Body of pancreas (tissue), 4 donors: ENCODE measurements at regions not wholly inside any gene's neighbourhood (a gene's known extent, or its start where the extent isn't known, plus 50 kb on each side); places are given as distances from the start of the nearest gene placed in this dataset.

Experiments used
- ATAC-seq: fragments of 150-250 bp; one replicate; pipeline ENCODE4 v1.9.1; 2016
- DNase-seq, 4 donors: peaks; one replicate each; pipeline ENCODE4 v3.0.0-alpha.2; 2019
- H3K27ac ChIP-seq, 4 donors: fragments of 200-600 bp; sonication (generic); 1 replicate in 3 of 4; 2 replicates in 1 of 4; pipeline versions ENCODE4 v1.5.1 to v1.6.1; 2016 to 2019; ENCODE audit warnings: mild to moderate bottlenecking in 1 of 4, mixed read lengths in 1 of 4, moderate library complexity in 1 of 4
- H3K27me3 ChIP-seq, 2 donors: fragments of 200-600 bp; sonication (generic); one replicate each; pipeline ENCODE4 v1.6.0; 2016; ENCODE audit warnings: mild to moderate bottlenecking in 1 of 2
- H3K36me3 ChIP-seq, 2 donors: fragments of 200-600 bp; sonication (generic); replicated peaks in 1 of 2; 2 replicates each; pipeline ENCODE4 v1.5.1; 2016; ENCODE audit warnings: low read depth in 2 of 2; ENCODE audit not compliant: insufficient read depth in 1 of 2
- H3K4me1 ChIP-seq: fragments of 200-600 bp; sonication (generic); one replicate; pipeline ENCODE4 v1.6.0; 2016
- H3K4me3 ChIP-seq, 2 donors: fragments of 200-600 bp; sonication (generic); 1 replicate in 1 of 2; 2 replicates in 1 of 2; pipeline ENCODE4 v1.5.1; 2016 to 2019
- H3K9me3 ChIP-seq, 3 donors: fragments of 200-600 bp; sonication (generic); 1 replicate in 2 of 3; 2 replicates in 1 of 3; pipeline ENCODE4 v1.5.1; 2016
- CTCF ChIP-seq, 7 experiments: fragments of 450-650 bp in 4 of 7; fragments of 200-600 bp in 3 of 7; sonication (generic) in 3 of 7; IDR thresholded peaks; one replicate each; pipeline ENCODE4 v1.5.1; 2016 to 2019; ENCODE audit warnings: antibody characterized with exemption in 7 of 7
- POLR2A ChIP-seq, 3 donors: fragments of 450-650 bp; IDR thresholded peaks; one replicate each; pipeline ENCODE4 v1.6.1; 2016; ENCODE audit warnings: antibody characterized with exemption in 3 of 3, mild to moderate bottlenecking in 2 of 3
- WGBS, 2 donors: methylation state at CpG; one replicate each; pipeline ENCODE4 v1.1.5; 2017; 5-methylcytosine and 5-hydroxymethylcytosine counted together
- intact Hi-C: fragments of 100-400 bp; cut with DNase I; formaldehyde crosslinking; loops from one replicate; pipeline ENCODE4 v1.15.1; 2023

GRCh38 chr6:132198040-132198439, 203.2 kb downstream of the MOXD1 start:
- intact Hi-C loops, result no loop called here
- H3K4me1 ChIP-seq, result no peaks in the 10 kb centered on the region
- TF ChIP-seq POLR2A (IDR thresholded peaks at IDR 0.05) (no peak), CTCF (IDR thresholded peaks at IDR 0.05) (no peak)
- H3K27me3 ChIP-seq, result no peaks in the 10 kb centered on the region
- no peak overlapping the region for H3K27ac ChIP-seq
- H3K9me3 ChIP-seq, result no peaks in the 10 kb centered on the region
- no peak for DNase-seq
- no peak overlapping the region for H3K4me3 ChIP-seq
- ATAC-seq, result no peak
- no peaks in the 10 kb centered on the region for H3K36me3 ChIP-seq
- 59 to 76% methylated on average over 3 of the region's 3 CpGs for WGBS, 2 donors

DNA sequence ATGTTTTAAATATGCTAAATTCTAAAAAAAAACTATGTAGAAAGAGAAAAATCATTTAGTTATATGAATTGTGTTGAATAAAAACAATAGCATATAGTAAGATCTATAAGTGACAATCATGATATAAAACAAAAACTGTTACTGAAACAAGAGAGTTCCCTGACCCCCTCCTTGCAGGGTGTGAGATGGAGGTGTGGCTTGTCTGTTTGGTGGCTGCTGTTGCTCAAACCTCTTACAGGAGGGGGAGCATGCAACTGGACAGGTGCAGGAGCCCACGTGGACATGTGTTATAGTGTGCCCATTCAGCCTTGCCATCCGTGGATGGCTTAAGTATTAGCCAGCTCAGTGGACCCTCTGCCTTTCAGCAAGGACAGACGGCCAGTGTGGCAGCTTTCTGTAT, 206.7 kb downstream of the MOXD1 start:
- Histone ChIP-seq H3K36me3 (no peaks in the 10 kb centered on the region), H3K9me3 (no peaks in the 10 kb centered on the region), H3K27me3 (no peaks in the 10 kb centered on the region), H3K4me1 (no peaks in the 10 kb centered on the region), H3K27ac (no peak overlapping the region), H3K4me3 (no peak overlapping the region)
- ATAC-seq, result no peak
- 49 to 67% methylated on average over 3 of the region's 3 CpGs for WGBS, 2 donors
- TF ChIP-seq CTCF (IDR thresholded peaks at IDR 0.05) (no peak), POLR2A (IDR thresholded peaks at IDR 0.05) (no peak)
- intact Hi-C loops, result no loop called here
- no peak for DNase-seq

DNA sequence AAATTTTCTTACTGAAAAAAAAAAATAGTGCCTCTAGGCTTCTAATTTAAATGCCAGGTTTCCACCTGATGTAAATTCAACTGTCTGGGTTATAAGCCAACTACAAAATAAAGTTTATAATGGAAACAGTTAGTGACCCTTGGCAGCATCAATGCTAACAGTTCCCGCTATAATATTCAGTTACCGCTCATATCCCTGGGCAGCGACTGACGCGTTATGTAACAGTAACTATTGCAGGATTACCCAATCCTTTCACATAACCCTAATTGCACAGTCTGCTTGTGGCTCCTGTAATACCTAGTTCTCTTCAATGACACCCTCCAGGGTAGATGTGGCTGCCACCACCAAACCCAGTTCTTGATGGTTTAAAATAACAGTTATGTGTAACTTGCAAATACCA, 208.6 kb downstream of the MOXD1 start:
- Histone ChIP-seq H3K36me3 (no peaks in the 10 kb centered on the region), H3K4me3 (no peak overlapping the region), H3K9me3 (no peaks in the 10 kb centered on the region), H3K27ac (no peak overlapping the region), H3K27me3 (no peaks in the 10 kb centered on the region), H3K4me1 (no peaks in the 10 kb centered on the region)
- intact Hi-C loops, result no loop called here
- ATAC-seq, result no peak
- WGBS, 2 donors, result 89 to 94% methylated on average over 5 of the region's 5 CpGs
- TF ChIP-seq CTCF (IDR thresholded peaks at IDR 0.05) (no peak), POLR2A (IDR thresholded peaks at IDR 0.05) (no peak)
- DNase-seq, result no peak

DNA sequence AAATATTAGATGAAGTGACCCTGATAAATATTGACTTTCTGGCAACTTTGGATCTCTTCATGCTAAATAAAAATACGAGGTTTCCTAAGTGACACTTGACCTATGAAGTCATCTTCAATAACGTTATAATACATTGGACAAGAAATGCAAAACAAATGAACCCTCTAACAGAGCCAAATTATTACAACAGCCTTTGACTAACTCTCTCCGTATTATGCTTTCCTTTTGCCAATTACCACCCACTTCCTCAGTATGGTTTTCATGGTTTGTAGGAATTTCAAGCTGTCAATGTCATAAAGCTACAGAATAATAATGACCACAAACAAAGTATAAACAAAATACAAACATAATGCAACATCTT, 210.5 kb downstream of the MOXD1 start:
- 53 to 54% methylated on average over 3 of the region's 3 CpGs for WGBS, 2 donors
- TF ChIP-seq POLR2A (IDR thresholded peaks at IDR 0.05) (no peak), CTCF (IDR thresholded peaks at IDR 0.05) (no peak)
- intact Hi-C loops, result no loop called here
- Histone ChIP-seq H3K4me3 (no peak overlapping the region), H3K36me3 (no peaks in the 10 kb centered on the region), H3K27ac (no peak overlapping the region), H3K4me1 (no peaks in the 10 kb centered on the region), H3K9me3 (no peaks in the 10 kb centered on the region), H3K27me3 (no peaks in the 10 kb centered on the region)
- ATAC-seq (no peak), DNase-seq (no peak)

- no peaks in the 10 kb centered on the region for H3K27me3 ChIP-seq
- no peak for TF ChIP-seq CTCF (IDR thresholded peaks at IDR 0.05)
- no peak for TF ChIP-seq POLR2A (IDR thresholded peaks at IDR 0.05)
- H3K27ac ChIP-seq, result no peak overlapping the region
- H3K36me3 ChIP-seq, result no peaks in the 10 kb centered on the region
- 53 to 60% methylated on average over 4 of the region's 4 CpGs for WGBS, 2 donors
- no peaks in the 10 kb centered on the region for H3K9me3 ChIP-seq
- DNase-seq, result no peak
- no peak for ATAC-seq
- no peak overlapping the region for H3K4me3 ChIP-seq
- intact Hi-C loops, result no loop called here
- H3K4me1 ChIP-seq, result no peaks in the 10 kb centered on the region
Observed at GRCh38 chr6:132190097-132190814, 211.0 kb downstream of the MOXD1 start.
